ENCODE measurements at regions not wholly inside any gene's neighbourhood (a gene's known extent, or its start where the extent isn't known, plus 50 kb on each side); places are given as distances from the start of the nearest gene placed in this dataset.

DNA sequence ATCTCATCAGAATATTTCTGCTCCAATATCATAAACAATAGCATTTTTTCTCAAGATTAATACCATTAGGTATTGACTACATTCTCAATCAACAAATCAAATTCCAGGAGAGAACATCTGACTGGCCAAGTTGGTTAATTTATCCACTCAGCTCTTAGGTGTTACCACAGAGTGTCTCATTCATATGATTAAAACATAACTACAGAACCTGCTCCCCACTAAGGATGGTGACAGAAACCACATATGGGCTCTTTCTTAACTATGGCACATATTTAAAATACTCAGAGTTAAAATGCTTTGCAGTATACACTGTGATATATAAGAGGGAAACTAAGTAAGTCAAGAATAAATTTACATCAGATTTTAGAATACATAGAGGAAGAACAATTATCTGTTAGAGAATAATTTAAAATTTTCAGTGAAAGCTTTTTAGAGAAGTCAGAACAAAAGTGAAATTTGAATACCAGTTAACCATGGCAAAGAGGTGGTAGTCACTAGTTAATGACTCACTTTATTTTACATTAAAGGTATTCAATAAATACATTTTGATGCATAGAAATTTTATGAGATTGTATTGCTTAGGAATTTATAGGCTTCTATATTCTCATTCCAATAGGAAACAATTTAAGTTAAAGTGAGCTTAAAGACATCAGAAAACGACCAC, 1120.8 kb upstream of the TMEFF2 start:
- TF ChIP-seq, protein P1, sequence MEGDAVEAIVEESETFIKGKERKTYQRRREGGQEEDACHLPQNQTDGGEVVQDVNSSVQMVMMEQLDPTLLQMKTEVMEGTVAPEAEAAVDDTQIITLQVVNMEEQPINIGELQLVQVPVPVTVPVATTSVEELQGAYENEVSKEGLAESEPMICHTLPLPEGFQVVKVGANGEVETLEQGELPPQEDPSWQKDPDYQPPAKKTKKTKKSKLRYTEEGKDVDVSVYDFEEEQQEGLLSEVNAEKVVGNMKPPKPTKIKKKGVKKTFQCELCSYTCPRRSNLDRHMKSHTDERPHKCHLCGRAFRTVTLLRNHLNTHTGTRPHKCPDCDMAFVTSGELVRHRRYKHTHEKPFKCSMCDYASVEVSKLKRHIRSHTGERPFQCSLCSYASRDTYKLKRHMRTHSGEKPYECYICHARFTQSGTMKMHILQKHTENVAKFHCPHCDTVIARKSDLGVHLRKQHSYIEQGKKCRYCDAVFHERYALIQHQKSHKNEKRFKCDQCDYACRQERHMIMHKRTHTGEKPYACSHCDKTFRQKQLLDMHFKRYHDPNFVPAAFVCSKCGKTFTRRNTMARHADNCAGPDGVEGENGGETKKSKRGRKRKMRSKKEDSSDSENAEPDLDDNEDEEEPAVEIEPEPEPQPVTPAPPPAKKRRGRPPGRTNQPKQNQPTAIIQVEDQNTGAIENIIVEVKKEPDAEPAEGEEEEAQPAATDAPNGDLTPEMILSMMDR (IDR thresholded peaks at IDR 0.05) = no peak
- TF ChIP-seq NR2C2 (CRISPR knock-in tag; IDR thresholded peaks at IDR 0.05) = no peak
- no peak for TF ChIP-seq CREB1 (CRISPR knock-in tag; IDR thresholded peaks at IDR 0.05)
- no peak for TF ChIP-seq TCF7 (CRISPR knock-in tag; IDR thresholded peaks at IDR 0.05; ENCODE audit: low read depth)
- TF ChIP-seq, protein P2, sequence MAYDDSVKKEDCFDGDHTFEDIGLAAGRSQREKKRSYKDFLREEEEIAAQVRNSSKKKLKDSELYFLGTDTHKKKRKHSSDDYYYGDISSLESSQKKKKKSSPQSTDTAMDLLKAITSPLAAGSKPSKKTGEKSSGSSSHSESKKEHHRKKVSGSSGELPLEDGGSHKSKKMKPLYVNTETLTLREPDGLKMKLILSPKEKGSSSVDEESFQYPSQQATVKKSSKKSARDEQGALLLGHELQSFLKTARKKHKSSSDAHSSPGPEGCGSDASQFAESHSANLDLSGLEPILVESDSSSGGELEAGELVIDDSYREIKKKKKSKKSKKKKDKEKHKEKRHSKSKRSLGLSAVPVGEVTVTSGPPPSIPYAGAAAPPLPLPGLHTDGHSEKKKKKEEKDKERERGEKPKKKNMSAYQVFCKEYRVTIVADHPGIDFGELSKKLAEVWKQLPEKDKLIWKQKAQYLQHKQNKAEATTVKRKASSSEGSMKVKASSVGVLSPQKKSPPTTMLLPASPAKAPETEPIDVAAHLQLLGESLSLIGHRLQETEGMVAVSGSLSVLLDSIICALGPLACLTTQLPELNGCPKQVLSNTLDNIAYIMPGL (CRISPR knock-in tag; IDR thresholded peaks at IDR 0.05) = no peak
- no peak for TF ChIP-seq RORB (CRISPR knock-in tag; IDR thresholded peaks at IDR 0.05)
- TF ChIP-seq FOXJ3 (CRISPR knock-in tag; IDR thresholded peaks at IDR 0.05; ENCODE audit: borderline replicate concordance) = no peak
- TF ChIP-seq, protein P3, sequence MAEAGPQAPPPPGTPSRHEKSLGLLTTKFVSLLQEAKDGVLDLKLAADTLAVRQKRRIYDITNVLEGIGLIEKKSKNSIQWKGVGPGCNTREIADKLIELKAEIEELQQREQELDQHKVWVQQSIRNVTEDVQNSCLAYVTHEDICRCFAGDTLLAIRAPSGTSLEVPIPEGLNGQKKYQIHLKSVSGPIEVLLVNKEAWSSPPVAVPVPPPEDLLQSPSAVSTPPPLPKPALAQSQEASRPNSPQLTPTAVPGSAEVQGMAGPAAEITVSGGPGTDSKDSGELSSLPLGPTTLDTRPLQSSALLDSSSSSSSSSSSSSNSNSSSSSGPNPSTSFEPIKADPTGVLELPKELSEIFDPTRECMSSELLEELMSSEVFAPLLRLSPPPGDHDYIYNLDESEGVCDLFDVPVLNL (CRISPR knock-in tag; IDR thresholded peaks at IDR 0.05; ENCODE audit: borderline replicate concordance, low read depth) = no peak
- no peak for TF ChIP-seq PRRX2 (CRISPR knock-in tag; IDR thresholded peaks at IDR 0.05)
- TF ChIP-seq ETV6 (CRISPR knock-in tag; IDR thresholded peaks at IDR 0.05) = no peak

Measured in WTC11 (cell line).